NCI-H2227 treated with DMSO at 0.1 percent for 48 hours (cell line): ENCODE measurements at regions not wholly inside any gene's neighbourhood (a gene's known extent, or its start where the extent isn't known, plus 50 kb on each side); places are given as distances from the start of the nearest gene placed in this dataset.

Experiments
- DNase-seq: peaks from one replicate; lab custom pipeline; 2025; lab: John Stamatoyannopoulos, UW

- DNase-seq: no peak
These were observed 364.0 kb upstream of the FAT3 start for GRCh38 chr11:91860661-91861060.

GRCh38 chr11:91859666-91860065, 365.0 kb upstream of the FAT3 start:
- DNase-seq: no peak

- no peak for DNase-seq
These were observed 367.4 kb upstream of the FAT3 start for GRCh38 chr11:91857179-91857578.

- DNase-seq: no peak
These were observed 369.8 kb upstream of the FAT3 start for GRCh38 chr11:91854780-91855179.

- no peak for DNase-seq
These were observed 370.4 kb upstream of the FAT3 start for GRCh38 chr11:91854171-91854570.

- DNase-seq: no peak
These were observed 372.7 kb upstream of the FAT3 start for GRCh38 chr11:91851908-91852307.

GRCh38 chr11:91850533-91851275, 373.9 kb upstream of the FAT3 start:
- DNase-seq: no peak

- no peak for DNase-seq
These were observed 374.6 kb upstream of the FAT3 start for GRCh38 chr11:91850021-91850420.

- DNase-seq: no peak
These were observed 378.0 kb upstream of the FAT3 start for GRCh38 chr11:91846649-91847048.

GRCh38 chr11:91846002-91846401, 378.6 kb upstream of the FAT3 start:
- DNase-seq: no peak

GRCh38 chr11:91840640-91841240, 383.9 kb upstream of the FAT3 start:
- no peak for DNase-seq

GRCh38 chr11:91837411-91838330, 386.9 kb upstream of the FAT3 start:
- DNase-seq: no peak

GRCh38 chr11:91835051-91835560, 389.5 kb upstream of the FAT3 start:
- DNase-seq: no peak

- DNase-seq: no peak
These were observed 395.7 kb upstream of the FAT3 start for GRCh38 chr11:91828901-91829300.

GRCh38 chr11:91825777-91826176, 398.8 kb upstream of the FAT3 start:
- no peak for DNase-seq

- no peak for DNase-seq
These were observed 401.3 kb upstream of the FAT3 start for GRCh38 chr11:91823252-91823830.

- DNase-seq: no peak
These were observed 401.8 kb upstream of the FAT3 start for GRCh38 chr11:91822805-91823204.

- no peak for DNase-seq
These were observed 403.9 kb upstream of the FAT3 start for GRCh38 chr11:91820709-91821108.

- DNase-seq: no peak
These were observed 404.8 kb upstream of the FAT3 start for GRCh38 chr11:91819777-91820176.

- no peak for DNase-seq
These were observed 405.4 kb upstream of the FAT3 start for GRCh38 chr11:91819195-91819594.

GRCh38 chr11:91817996-91818395, 406.6 kb upstream of the FAT3 start:
- no peak for DNase-seq

- no peak for DNase-seq
These were observed 411.4 kb upstream of the FAT3 start for GRCh38 chr11:91813263-91813662.
